Natural killer cell (primary cell): ENCODE measurements at regions not wholly inside any gene's neighbourhood (a gene's known extent, or its start where the extent isn't known, plus 50 kb on each side); places are given as distances from the start of the nearest gene placed in this dataset.

Experiments
- ATAC-seq, 3 donors: fragments of 150-1000 bp in 2 of 3; fragments of 200-7000 bp in 1 of 3; cut with Tn5 transposase; 1 replicate in 1 of 3; 2 replicates in 2 of 3; pipeline ENCODE4 v1.10.0; 2021; ENCODE audit warnings: mild to moderate bottlenecking in 2 of 3, moderate library complexity in 2 of 3
- DNase-seq, 2 donors: peaks; one replicate each; pipeline versions ENCODE4 v3.0.0 to v3.0.0-alpha.2; 2013 to 2021; ENCODE audit warnings: mixed read lengths in 1 of 2
- H3K27ac ChIP-seq: one replicate; pipeline ENCODE4 v1.5.1; 2013; ENCODE audit warnings: mild to moderate bottlenecking, low read length
- H3K27me3 ChIP-seq: one replicate; pipeline ENCODE4 v1.6.1; 2013; ENCODE audit warnings: low read length; ENCODE audit not compliant: control insufficient read depth, insufficient read depth
- H3K36me3 ChIP-seq: one replicate; pipeline ENCODE4 v1.6.1; 2013; ENCODE audit warnings: low read length; ENCODE audit not compliant: control insufficient read depth, insufficient read depth
- H3K4me1 ChIP-seq: one replicate; pipeline ENCODE4 v1.6.1; 2013; ENCODE audit warnings: low read length; ENCODE audit not compliant: control insufficient read depth, insufficient read depth
- H3K4me3 ChIP-seq: one replicate; pipeline ENCODE4 v1.5.1; 2013; ENCODE audit warnings: low read length
- H3K9me3 ChIP-seq: one replicate; pipeline ENCODE4 v1.6.1; 2013; ENCODE audit warnings: low read length; ENCODE audit not compliant: control insufficient read depth, insufficient read depth
- H3K27ac Mint-ChIP-seq, 2 donors: one replicate each; pipeline ENCODE4 v1.8.0; 2022; ENCODE audit warnings: mild to moderate bottlenecking in 2 of 2, mixed read lengths in 2 of 2, moderate library complexity in 1 of 2
- H3K27me3 Mint-ChIP-seq, 2 donors: one replicate each; pipeline ENCODE4 v1.8.0; 2022; ENCODE audit warnings: low read depth in 2 of 2, mixed read lengths in 2 of 2
- H3K36me3 Mint-ChIP-seq: one replicate; pipeline ENCODE4 v1.8.0; 2022; ENCODE audit warnings: mixed read lengths
- H3K4me1 Mint-ChIP-seq, 2 donors: one replicate each; pipeline ENCODE4 v1.8.0; 2022; ENCODE audit warnings: mixed read lengths in 2 of 2
- H3K4me3 Mint-ChIP-seq: one replicate; pipeline ENCODE4 v1.8.0; 2022; ENCODE audit warnings: mild to moderate bottlenecking, moderate library complexity, mixed read lengths
- H3K9me3 Mint-ChIP-seq, 2 donors: one replicate each; pipeline ENCODE4 v1.8.0; 2022; ENCODE audit warnings: mixed read lengths in 2 of 2
- WGBS: methylation state at CpG from one replicate; pipeline ENCODE4 v1.1.7; 2013; ENCODE audit warnings: missing lambda C conversion rate; ENCODE audit not compliant: insufficient coverage; 5-methylcytosine and 5-hydroxymethylcytosine counted together
- intact Hi-C: fragments of 100-400 bp; cut with micrococcal nuclease; formaldehyde crosslinking; loops from one replicate; pipeline ENCODE4 v1.14.2; 2022
- TF ChIP-seq, protein P1 (sequence below): fragments of 200-600 bp; IDR thresholded peaks from one replicate; pipeline ENCODE4 v1.8.0; 2022; ENCODE audit warnings: antibody characterized with exemption

DNA sequence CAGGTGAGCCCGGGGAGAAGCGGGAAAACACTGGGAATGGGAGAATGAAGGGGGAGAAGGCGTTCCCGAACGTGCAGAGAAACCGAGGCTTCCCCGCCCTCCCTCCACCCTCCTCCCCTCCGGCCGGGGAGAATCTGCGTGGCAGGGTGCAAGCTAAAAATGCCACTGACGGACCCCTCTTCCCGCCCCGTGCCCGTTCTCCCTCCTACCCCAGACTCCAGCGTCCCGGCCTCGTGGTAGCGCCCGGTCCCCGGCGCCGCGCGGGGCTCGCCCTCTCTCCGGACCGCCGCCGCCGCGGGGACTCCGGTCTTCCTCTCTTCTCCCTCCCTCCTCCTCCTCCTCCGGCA, 81.6 kb upstream of the AK4 start:
- no peaks in the 10 kb centered on the region for H3K9me3 Mint-ChIP-seq
- Histone ChIP-seq H3K4me1 (peaks cover 19% of the 10 kb centered on the region), H3K27ac (peak overlapping the region; percentile 72), H3K4me3 (peak overlapping the region; percentile 63), H3K9me3 (no peaks in the 10 kb centered on the region), H3K27me3 (no peaks in the 10 kb centered on the region), H3K36me3 (no peaks in the 10 kb centered on the region)
- peak overlapping the region; percentile 76 to 97 for H3K27ac Mint-ChIP-seq
- peak overlapping the region; percentile 96 for H3K4me3 Mint-ChIP-seq
- peaks cover 52 to 62% of the 10 kb centered on the region in 2 donors for H3K4me1 Mint-ChIP-seq
- DNase-seq: no peak
- intact Hi-C loops: loop anchor here (2.0 kb wide), 1 partner anchor 100 kb away; the partner anchor contains the start of gene JAK1
- TF ChIP-seq, protein P1, sequence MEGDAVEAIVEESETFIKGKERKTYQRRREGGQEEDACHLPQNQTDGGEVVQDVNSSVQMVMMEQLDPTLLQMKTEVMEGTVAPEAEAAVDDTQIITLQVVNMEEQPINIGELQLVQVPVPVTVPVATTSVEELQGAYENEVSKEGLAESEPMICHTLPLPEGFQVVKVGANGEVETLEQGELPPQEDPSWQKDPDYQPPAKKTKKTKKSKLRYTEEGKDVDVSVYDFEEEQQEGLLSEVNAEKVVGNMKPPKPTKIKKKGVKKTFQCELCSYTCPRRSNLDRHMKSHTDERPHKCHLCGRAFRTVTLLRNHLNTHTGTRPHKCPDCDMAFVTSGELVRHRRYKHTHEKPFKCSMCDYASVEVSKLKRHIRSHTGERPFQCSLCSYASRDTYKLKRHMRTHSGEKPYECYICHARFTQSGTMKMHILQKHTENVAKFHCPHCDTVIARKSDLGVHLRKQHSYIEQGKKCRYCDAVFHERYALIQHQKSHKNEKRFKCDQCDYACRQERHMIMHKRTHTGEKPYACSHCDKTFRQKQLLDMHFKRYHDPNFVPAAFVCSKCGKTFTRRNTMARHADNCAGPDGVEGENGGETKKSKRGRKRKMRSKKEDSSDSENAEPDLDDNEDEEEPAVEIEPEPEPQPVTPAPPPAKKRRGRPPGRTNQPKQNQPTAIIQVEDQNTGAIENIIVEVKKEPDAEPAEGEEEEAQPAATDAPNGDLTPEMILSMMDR: no peak
- no peaks in the 10 kb centered on the region for H3K27me3 Mint-ChIP-seq
- no peak for ATAC-seq
- 0% methylated on average over 26 of the region's 33 CpGs for WGBS
- no peaks in the 10 kb centered on the region for H3K36me3 Mint-ChIP-seq

DNA sequence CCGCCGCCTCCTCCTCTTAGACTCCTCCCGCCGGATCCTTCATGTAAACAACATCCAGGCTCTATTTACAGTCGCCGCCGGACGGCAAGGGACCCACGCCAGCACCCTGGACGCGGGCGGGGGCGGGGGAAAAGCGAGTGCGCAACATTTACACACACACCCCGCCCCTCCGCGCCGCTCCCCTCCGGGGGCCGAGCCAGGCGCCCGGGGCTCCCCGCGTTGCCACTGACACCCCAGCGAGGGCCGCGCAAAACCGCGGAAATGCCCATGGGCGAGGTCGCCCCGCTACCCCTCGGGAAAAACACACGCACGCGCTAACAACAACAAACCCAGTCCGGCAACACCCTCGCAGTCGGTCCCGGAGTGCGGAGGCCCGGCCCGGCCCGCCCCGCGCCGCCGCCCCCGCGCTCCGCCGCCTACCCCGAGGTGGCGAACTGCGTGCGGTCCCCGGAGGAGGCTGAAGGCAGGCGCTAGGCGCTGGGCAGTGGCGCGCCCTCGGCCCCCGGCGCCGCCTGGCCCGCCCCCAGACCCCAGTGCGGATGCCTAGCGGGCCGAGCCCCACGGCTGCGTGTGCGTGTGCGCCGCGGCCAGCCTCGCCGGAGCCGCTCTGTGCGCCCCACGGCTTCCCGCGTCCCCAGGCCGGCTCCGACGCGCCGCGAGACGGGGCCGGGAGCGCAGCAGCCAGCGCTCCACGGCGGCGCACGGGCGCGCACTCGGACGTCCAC, 81.1 kb upstream of the AK4 start:
- Histone ChIP-seq H3K36me3 (no peaks in the 10 kb centered on the region), H3K27ac (peak overlapping the region; percentile 72), H3K4me1 (peaks cover 19% of the 10 kb centered on the region), H3K27me3 (no peaks in the 10 kb centered on the region), H3K4me3 (peak overlapping the region; percentile 63), H3K9me3 (no peaks in the 10 kb centered on the region)
- peak overlapping the region; percentile 99 for H3K4me3 Mint-ChIP-seq
- no peaks in the 10 kb centered on the region for H3K9me3 Mint-ChIP-seq
- peaks cover 51 to 61% of the 10 kb centered on the region in 2 donors for H3K4me1 Mint-ChIP-seq
- ATAC-seq (peak; percentile 73 to 86 (median 79)), DNase-seq (peak; percentile 82 to 89)
- peak overlapping the region; percentile 97 for H3K27ac Mint-ChIP-seq
- under 1% methylated on average over 101 of the region's 101 CpGs for WGBS
- no peaks in the 10 kb centered on the region for H3K36me3 Mint-ChIP-seq
- TF ChIP-seq, protein P1: no peak
- H3K27me3 Mint-ChIP-seq: no peaks in the 10 kb centered on the region
- intact Hi-C loops: loop anchor here (2.0 kb wide), 1 partner anchor 100 kb away; the partner anchor contains the start of gene JAK1

DNA sequence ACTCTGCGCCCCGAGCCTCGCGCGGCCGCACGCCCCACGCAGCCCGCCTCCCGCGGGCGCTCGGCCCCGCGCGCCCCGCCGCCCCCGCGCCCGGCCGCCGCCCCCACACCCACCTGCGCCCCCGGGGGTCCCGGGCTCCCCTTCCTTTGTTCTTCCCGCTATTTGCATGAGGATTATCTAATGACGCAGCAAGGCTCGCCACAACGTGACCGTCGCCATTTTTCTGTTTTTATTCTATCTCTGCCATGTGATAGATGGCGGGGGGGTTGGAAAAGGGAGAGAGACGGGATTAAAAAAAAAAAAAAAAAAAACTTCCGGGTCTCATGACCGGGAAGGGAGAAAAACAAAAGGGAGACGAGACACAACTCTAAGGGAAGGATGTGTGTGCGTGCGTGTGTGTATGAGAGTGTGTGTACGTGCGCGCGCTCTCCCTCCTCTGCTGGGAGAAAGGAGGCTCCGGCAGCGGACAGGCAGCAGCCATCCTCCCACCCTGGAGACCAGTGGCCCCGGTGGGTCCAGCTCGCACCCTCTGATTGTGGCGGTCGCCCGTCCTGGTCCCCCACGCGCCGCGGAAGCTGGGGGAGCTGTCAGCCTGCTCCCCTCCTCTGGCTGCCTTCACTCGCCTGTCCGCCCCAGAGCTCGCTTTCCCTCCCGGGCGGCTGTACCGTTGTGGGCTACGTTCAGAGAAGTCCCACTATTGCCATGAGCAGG, 80.4 kb upstream of the AK4 start:
- intact Hi-C loops: loop anchor here (2.0 kb wide), 2 partner anchors 101 to 353 kb away; partner anchors contain the start of genes JAK1, LEPR and LEPROT
- Histone ChIP-seq H3K9me3 (no peaks in the 10 kb centered on the region), H3K36me3 (no peaks in the 10 kb centered on the region), H3K27ac (peak overlapping the region; percentile 91), H3K4me1 (peaks cover 19% of the 10 kb centered on the region), H3K27me3 (no peaks in the 10 kb centered on the region), H3K4me3 (peak overlapping the region; percentile 74)
- peak; percentile 47 to 84 for DNase-seq
- TF ChIP-seq, protein P1: no peak
- no peaks in the 10 kb centered on the region for H3K9me3 Mint-ChIP-seq
- peak overlapping the region; percentile 99 for H3K4me3 Mint-ChIP-seq
- no peaks in the 10 kb centered on the region for H3K36me3 Mint-ChIP-seq
- ATAC-seq: peak; percentile 13 to 42 (median 14)
- peak overlapping the region; percentile 97 for H3K27ac Mint-ChIP-seq
- under 1% methylated on average over 61 of the region's 61 CpGs for WGBS
- no peaks in the 10 kb centered on the region for H3K27me3 Mint-ChIP-seq
- peaks cover 44 to 54% of the 10 kb centered on the region in 2 donors for H3K4me1 Mint-ChIP-seq
